GM13977 (cell line): ENCODE measurements at regions not wholly inside any gene's neighbourhood (a gene's known extent, or its start where the extent isn't known, plus 50 kb on each side); places are given as distances from the start of the nearest gene placed in this dataset.

Experiments
- DNase-seq: peaks from one replicate; pipeline ENCODE4 v3.0.0; 2012; ENCODE audit warnings: low spot score
- in situ Hi-C: fragments of 300-500 bp; cut with MboI; formaldehyde crosslinking; loops from one replicate; pipeline ENCODE4 v1.12.0; 2022; ENCODE audit warnings: low sequenced_read_pairs, low pct_unique_long_range_greater_than_20kb, mixed read lengths, inconsistent platforms; ENCODE audit not compliant: unreplicated experiment
- TF ChIP-seq, protein P1 (sequence below): IDR thresholded peaks from 2 replicates; pipeline ENCODE4 v1.5.1; 2012; ENCODE audit warnings: mild to moderate bottlenecking, control low read depth; ENCODE audit not compliant: insufficient read depth; ENCODE audit errors: extremely low read depth, missing control alignments

DNA sequence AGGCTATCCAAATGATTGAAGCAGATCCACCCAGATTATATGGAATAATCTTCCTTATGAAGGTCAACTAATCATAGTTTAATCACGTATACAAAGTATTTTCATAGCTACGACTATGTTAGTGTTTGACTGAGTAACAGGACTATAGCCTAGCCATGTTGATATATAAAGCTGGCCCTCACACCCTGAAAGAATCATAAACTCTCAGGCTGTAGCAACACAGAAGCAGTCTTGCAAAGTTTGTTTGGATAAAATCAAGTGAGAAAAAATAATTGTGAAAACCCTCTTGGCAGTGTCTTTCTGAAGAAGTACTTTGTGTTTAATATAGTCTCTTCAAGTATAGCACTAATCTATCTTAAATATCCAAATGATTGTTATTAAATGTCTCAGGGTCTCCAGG is 374.5 kb upstream of the DAB2 start:
- DNase-seq, result no peak
- in situ Hi-C loops, result no loop called here

DNA sequence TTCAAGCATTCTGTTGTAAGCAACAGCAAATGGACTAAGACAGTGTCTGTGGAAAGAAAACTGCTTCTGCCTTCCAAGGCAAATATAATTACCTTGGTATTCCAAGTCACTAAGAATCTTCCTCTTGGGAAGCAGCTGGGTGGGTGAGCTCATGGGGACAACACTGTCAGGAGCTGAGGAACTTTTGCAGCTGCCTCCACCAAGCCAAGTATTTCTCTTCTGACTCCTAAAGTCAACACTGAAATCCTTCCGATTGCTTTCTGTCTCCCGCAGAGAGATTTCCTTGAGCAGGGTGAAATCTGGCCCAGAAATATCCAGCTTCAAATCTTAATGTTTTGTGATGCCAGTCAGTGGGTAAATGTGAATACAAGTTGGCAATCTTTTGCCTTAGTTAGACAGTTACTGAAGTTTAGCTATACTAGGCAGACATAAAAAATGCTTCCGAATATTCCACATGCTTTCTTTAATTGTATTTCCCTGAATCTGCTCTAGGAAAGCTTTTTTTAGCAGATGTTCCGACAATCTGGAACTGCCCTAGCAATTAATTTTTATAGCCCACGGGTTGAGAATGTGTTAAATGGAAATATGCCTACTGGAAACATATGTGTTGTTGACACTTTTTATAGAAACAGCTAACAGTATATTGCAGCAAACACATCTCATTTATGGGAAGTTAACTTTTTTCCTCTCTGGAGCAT is 369.9 kb upstream of the DAB2 start:
- in situ Hi-C loops, result no loop called here
- TF ChIP-seq, protein P1, sequence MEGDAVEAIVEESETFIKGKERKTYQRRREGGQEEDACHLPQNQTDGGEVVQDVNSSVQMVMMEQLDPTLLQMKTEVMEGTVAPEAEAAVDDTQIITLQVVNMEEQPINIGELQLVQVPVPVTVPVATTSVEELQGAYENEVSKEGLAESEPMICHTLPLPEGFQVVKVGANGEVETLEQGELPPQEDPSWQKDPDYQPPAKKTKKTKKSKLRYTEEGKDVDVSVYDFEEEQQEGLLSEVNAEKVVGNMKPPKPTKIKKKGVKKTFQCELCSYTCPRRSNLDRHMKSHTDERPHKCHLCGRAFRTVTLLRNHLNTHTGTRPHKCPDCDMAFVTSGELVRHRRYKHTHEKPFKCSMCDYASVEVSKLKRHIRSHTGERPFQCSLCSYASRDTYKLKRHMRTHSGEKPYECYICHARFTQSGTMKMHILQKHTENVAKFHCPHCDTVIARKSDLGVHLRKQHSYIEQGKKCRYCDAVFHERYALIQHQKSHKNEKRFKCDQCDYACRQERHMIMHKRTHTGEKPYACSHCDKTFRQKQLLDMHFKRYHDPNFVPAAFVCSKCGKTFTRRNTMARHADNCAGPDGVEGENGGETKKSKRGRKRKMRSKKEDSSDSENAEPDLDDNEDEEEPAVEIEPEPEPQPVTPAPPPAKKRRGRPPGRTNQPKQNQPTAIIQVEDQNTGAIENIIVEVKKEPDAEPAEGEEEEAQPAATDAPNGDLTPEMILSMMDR, result no peak
- DNase-seq, result no peak

More for the DNA sequence above, 374.5 kb upstream of the DAB2 start:
- TF ChIP-seq, protein P1, result no peak

DNA sequence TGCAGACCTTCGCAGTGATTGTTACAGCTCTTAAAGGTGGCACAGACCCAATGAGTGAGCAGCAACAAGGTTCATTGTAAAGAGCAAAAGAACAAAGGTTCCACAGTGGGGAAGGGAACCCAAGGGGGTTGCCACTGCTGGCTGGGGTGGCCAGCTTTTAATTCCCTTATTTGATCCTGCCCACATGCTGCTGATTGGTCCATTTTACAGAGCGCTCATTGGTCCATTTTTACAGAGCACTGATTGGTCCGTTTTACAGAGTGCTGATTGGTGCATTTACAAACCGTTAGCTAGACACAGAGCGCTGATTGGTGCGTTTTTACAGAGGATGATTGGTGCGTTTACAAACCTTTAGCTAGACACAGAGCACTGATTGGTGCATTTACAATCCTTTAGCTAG is 360.6 kb upstream of the DAB2 start:
- in situ Hi-C loops, result no loop called here
- TF ChIP-seq, protein P1, result no peak
- no peak for DNase-seq

DNA sequence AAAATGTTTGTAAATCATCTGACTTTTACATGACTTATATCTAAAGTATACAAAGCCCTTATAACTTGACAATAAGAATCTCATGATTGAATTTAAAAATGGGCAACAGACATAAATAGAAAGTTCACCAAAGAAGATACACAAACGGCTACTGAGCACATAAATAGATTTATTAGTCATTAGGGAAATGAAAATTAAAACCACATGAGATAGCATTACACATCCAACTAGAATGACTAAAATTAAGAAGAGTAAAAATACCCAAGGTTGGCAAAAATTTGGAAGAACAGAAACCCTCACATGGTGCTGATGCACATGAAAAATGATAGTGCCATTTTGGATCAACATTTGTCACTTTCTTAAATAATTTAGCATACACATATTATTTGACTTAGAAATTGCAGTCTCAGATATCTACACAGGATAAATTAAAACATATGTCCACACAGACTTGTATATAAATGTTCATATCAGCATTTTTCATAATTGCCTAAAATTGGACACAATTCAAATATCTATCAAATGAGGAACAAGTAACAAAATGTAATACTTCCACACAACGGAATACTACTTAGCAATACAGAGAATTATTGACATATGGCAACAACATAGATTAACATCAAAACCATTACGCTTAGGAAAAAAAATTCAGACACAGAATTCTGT is 359.1 kb upstream of the DAB2 start:
- DNase-seq, result no peak
- TF ChIP-seq, protein P1, result no peak
- in situ Hi-C loops, result no loop called here

DNA sequence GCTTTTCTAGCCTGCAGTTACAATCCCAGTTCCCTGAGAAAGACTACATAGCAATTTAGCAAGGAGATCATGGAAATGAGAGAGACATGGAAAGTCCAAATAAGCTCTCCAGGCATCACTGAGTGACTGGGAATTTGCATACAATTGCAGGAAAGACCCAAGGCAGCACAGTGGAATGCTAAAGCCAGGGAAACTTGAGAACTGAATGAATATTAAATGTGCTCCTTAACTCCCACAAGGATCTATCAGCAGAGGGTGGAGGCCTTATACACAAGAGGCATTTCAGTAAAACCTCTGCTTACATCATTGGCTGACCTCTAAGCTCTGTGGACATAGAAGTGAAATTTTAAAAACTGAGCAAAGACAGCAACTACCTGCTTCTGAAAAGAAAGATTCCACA is 355.6 kb upstream of the DAB2 start:
- in situ Hi-C loops, result no loop called here
- TF ChIP-seq, protein P1, result no peak
- DNase-seq, result no peak

DNA sequence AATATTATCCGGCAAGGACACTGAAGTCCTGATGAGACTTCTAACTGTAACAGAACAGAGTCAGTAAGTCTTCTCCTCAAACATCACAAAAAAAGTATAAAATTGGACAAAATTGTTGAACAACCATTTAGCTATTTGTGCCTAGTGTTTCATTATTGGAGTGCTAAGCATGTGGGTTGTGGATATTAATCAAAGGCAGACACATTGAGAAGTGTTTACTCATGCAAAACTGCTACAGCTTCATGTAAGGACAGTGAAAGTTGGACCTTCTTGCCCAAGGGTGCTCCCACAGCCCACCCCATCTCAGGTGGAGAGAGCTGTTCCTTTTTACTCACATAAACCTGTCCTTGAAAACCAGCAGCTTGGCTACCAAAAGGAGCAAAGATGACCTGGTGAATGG is 355.1 kb upstream of the DAB2 start:
- in situ Hi-C loops, result no loop called here
- TF ChIP-seq, protein P1, result no peak
- no peak for DNase-seq
